ENCODE measurements at regions not wholly inside any gene's neighbourhood (a gene's known extent, or its start where the extent isn't known, plus 50 kb on each side); places are given as distances from the start of the nearest gene placed in this dataset.

DNA sequence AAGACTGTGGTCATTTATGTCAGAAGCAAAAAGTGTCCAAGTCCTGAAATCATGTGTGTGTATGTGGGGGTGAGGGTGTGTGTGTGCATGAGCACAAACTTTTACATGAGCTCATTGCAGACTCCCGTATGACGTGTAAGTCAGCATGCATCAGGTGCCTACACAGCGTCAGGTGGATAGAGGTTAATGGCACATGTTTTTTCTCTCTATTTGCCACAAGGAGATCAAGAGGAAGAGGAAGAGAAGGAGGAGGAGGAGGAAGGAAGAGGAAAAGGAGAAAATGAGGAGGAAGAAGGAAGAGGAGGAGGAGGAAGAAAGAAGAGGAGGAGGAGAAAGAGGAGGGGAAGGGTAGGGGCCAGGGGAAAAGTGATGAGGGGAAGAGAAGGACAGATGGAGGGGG, 178.0 kb upstream of the DYNLRB2 start:
- H3K27ac ChIP-seq: no peak overlapping the region
- no peak overlapping the region for H3K4me3 ChIP-seq
- TF ChIP-seq, protein P1, sequence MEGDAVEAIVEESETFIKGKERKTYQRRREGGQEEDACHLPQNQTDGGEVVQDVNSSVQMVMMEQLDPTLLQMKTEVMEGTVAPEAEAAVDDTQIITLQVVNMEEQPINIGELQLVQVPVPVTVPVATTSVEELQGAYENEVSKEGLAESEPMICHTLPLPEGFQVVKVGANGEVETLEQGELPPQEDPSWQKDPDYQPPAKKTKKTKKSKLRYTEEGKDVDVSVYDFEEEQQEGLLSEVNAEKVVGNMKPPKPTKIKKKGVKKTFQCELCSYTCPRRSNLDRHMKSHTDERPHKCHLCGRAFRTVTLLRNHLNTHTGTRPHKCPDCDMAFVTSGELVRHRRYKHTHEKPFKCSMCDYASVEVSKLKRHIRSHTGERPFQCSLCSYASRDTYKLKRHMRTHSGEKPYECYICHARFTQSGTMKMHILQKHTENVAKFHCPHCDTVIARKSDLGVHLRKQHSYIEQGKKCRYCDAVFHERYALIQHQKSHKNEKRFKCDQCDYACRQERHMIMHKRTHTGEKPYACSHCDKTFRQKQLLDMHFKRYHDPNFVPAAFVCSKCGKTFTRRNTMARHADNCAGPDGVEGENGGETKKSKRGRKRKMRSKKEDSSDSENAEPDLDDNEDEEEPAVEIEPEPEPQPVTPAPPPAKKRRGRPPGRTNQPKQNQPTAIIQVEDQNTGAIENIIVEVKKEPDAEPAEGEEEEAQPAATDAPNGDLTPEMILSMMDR (IDR thresholded peaks at IDR 0.05; ENCODE audit: low read depth, low read length): no peak
- peaks cover 67% of the 10 kb centered on the region for H3K27me3 ChIP-seq
- no peak for DNase-seq (ENCODE audit: low read depth in 1 of 2, low spot score in 1 of 2)
- H3K36me3 ChIP-seq: no peaks in the 10 kb centered on the region
- no peaks in the 10 kb centered on the region for H3K4me1 ChIP-seq (ENCODE audit: low read depth)
- H3K9me3 ChIP-seq (ENCODE audit: low read depth): no peaks in the 10 kb centered on the region

DNA sequence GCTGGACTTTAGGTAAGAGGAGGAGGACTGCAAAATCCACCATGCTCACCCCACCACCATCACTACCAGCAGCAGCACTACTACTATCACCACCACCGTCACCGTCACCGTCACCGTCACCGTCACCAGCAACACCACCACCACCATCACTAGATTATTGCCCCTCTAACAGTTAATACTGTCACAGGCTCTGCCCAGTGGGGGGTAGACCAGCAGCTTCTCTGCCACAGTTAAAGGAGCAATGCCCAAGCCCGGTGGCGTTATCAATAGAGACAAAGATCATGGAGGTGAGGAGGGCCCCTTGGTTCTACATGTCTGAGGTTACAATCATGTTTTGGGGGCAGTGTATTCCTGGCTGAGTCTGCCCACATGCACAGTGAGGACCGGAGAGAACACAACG, 184.4 kb upstream of the DYNLRB2 start:
- no peak overlapping the region for H3K4me3 ChIP-seq
- no peak for DNase-seq (ENCODE audit: low read depth in 1 of 2, low spot score in 1 of 2)
- no peaks in the 10 kb centered on the region for H3K9me3 ChIP-seq (ENCODE audit: low read depth)
- no peaks in the 10 kb centered on the region for H3K4me1 ChIP-seq (ENCODE audit: low read depth)
- H3K27ac ChIP-seq: no peak overlapping the region
- no peaks in the 10 kb centered on the region for H3K36me3 ChIP-seq
- peaks cover 11% of the 10 kb centered on the region for H3K27me3 ChIP-seq
- TF ChIP-seq, protein P1 (IDR thresholded peaks at IDR 0.05; ENCODE audit: low read depth, low read length): no peak

DNA sequence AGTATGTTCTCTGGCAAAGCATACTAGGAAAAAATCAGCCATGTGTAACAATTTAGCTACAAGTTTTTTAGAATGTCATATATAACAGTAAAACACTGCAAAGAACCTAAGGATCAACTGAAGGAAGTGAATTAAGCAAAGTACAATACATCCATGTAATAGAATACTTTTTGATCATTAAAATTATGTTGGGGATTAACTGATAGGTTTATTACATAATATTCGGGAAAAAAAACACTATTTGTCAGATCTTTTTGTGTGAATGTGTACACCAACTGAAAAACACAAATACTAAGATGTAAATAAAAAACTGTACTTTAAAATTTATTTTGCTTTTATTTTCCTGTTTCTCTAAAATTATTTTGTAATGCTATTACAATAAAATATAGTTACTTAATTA, 185.5 kb upstream of the DYNLRB2 start:
- TF ChIP-seq, protein P1 (IDR thresholded peaks at IDR 0.05; ENCODE audit: low read depth, low read length): no peak
- Histone ChIP-seq H3K36me3 (no peaks in the 10 kb centered on the region), H3K4me1 (ENCODE audit: low read depth) (no peaks in the 10 kb centered on the region), H3K9me3 (ENCODE audit: low read depth) (no peaks in the 10 kb centered on the region), H3K27me3 (peaks cover 7% of the 10 kb centered on the region), H3K27ac (no peak overlapping the region), H3K4me3 (no peak overlapping the region)
- DNase-seq (ENCODE audit: low read depth in 1 of 2, low spot score in 1 of 2): no peak

DNA sequence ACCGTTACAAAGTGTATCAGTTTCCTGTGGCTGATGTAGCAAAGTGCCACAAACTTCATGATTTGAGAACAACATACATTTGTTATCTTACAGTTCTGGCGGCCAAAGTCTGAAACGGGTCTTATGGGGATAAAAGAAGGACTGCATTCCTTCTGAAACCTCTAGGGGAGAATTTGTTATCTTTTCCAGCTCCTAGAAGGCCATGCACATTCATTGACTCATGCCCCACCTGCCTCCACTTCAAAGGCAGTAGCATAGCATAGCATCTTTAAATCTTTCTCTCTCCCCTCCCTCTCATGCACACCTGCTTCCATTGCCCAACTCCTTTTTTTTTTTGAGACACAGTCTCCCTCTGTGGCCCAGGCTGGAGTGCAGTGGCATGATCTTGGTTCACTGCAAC, 190.7 kb upstream of the DYNLRB2 start:
- no peak overlapping the region for H3K27ac ChIP-seq
- no peaks in the 10 kb centered on the region for H3K27me3 ChIP-seq
- no peaks in the 10 kb centered on the region for H3K9me3 ChIP-seq (ENCODE audit: low read depth)
- H3K4me1 ChIP-seq (ENCODE audit: low read depth): no peaks in the 10 kb centered on the region
- TF ChIP-seq, protein P1 (IDR thresholded peaks at IDR 0.05; ENCODE audit: low read depth, low read length): no peak
- no peak for DNase-seq (ENCODE audit: low read depth in 1 of 2, low spot score in 1 of 2)
- H3K36me3 ChIP-seq: no peaks in the 10 kb centered on the region
- no peak overlapping the region for H3K4me3 ChIP-seq

DNA sequence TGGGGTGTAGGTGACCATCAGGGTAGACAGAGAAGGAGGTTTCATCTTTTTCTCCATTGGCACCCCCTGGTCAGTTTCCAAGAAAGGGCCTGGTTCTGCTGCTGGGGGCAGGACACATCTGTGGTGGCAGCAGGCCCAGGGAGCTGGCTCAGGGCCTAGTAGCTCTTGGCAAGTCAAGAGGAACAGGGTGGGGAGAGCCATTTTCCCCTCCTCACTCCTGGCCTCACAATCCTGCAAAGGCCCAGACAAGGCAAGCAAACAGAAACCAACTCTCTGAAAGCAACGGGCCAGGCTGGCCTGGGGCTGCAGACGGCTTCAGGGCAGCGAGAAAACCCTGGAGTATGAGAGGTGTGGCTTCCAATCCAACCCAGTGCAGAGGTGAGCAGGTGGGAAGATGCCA, 192.9 kb upstream of the DYNLRB2 start:
- no peaks in the 10 kb centered on the region for H3K9me3 ChIP-seq (ENCODE audit: low read depth)
- H3K27ac ChIP-seq: no peak overlapping the region
- TF ChIP-seq, protein P1 (IDR thresholded peaks at IDR 0.05; ENCODE audit: low read depth, low read length): no peak
- H3K4me1 ChIP-seq (ENCODE audit: low read depth): no peaks in the 10 kb centered on the region
- no peaks in the 10 kb centered on the region for H3K36me3 ChIP-seq
- H3K27me3 ChIP-seq: peaks cover 8% of the 10 kb centered on the region
- no peak for DNase-seq (ENCODE audit: low read depth in 1 of 2, low spot score in 1 of 2)
- H3K4me3 ChIP-seq: no peak overlapping the region

DNA sequence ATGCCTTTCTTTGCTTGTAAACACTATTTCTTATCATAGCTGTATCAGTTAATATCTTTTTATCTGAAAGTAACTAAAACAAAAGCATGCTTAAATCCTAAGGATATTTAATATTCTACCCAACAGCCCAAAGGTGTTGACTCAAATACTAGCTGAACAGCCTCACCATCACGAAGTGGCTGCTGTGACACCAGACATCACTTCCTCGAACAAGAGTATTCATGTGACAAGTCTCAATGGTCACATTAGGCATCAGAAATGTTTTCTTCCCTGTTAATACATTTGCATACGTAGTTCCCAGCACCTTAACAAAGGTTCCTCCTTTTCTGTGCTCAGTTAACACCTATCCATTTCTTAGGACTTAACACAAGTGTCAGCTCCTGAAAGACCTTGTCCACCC, 193.8 kb upstream of the DYNLRB2 start:
- Histone ChIP-seq H3K9me3 (ENCODE audit: low read depth) (no peaks in the 10 kb centered on the region), H3K36me3 (no peaks in the 10 kb centered on the region), H3K4me3 (no peak overlapping the region), H3K4me1 (ENCODE audit: low read depth) (no peaks in the 10 kb centered on the region), H3K27ac (no peak overlapping the region), H3K27me3 (peaks cover 11% of the 10 kb centered on the region)
- TF ChIP-seq, protein P1 (IDR thresholded peaks at IDR 0.05; ENCODE audit: low read depth, low read length): no peak
- DNase-seq (ENCODE audit: low read depth in 1 of 2, low spot score in 1 of 2): no peak
